Liver (tissue), 3 donors: ENCODE measurements at regions not wholly inside any gene's neighbourhood (a gene's known extent, or its start where the extent isn't known, plus 50 kb on each side); places are given as distances from the start of the nearest gene placed in this dataset.

Experiments
- GABPA ChIP-seq, 2 donors: IDR thresholded peaks in 1 of 2; conservative IDR thresholded peaks in 1 of 2; 2 replicates each; pipeline ENCODE4 v1.6.1; 2016; ENCODE audit warnings: antibody characterized with exemption in 2 of 2, mild to moderate bottlenecking in 1 of 2, moderate library complexity in 1 of 2
- RAD21 ChIP-seq, 2 donors: IDR thresholded peaks; 2 replicates each; pipeline ENCODE4 v1.6.1; 2016; ENCODE audit warnings: antibody characterized with exemption in 2 of 2, mild to moderate bottlenecking in 2 of 2
- RXRA ChIP-seq, 2 donors: IDR thresholded peaks; 2 replicates each; pipeline ENCODE4 v1.6.1; 2017 to 2018; ENCODE audit warnings: antibody characterized with exemption in 2 of 2, mild to moderate bottlenecking in 1 of 2
- SP1 ChIP-seq: IDR thresholded peaks from 2 replicates; pipeline ENCODE4 v1.6.1; 2018; ENCODE audit warnings: antibody characterized with exemption, mild to moderate bottlenecking
- TAF1 ChIP-seq: conservative IDR thresholded peaks from 2 replicates; pipeline ENCODE4 v1.6.1; 2016; ENCODE audit warnings: antibody characterized with exemption, mild to moderate bottlenecking
- TF ChIP-seq, protein P1 (sequence below): fragments of 150-350 bp; IDR thresholded peaks from 2 replicates; pipeline ENCODE4 v1.5.1; 2017; ENCODE audit warnings: improper control_type of control experiment, low read depth, low read length; ENCODE audit not compliant: missing input control
- TF ChIP-seq, protein P2 (sequence below): IDR thresholded peaks from 2 replicates; pipeline ENCODE4 v1.6.1; 2016; ENCODE audit warnings: antibody characterized with exemption
- donor health status: healthy.
- donor health status: healthy.

DNA sequence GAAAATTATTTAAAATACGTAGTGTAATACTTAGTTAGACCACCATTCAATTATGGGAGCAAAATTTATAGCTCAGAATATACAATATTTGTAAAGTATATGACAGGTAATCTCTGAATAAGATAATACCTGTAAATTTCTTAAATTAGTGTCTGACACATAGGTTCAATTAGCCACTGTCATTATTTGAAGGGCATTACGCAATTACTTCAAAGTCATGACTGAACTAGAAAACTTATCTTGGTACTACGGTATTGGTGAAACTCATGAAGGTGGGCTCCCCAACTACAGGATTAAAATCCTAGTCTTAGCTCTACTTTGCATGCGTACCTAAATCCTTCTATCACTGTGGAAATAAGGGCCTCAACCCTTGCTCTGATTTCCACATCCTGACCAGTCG is 860.7 kb downstream of the PCDH19 start:
- TF ChIP-seq, protein P1, sequence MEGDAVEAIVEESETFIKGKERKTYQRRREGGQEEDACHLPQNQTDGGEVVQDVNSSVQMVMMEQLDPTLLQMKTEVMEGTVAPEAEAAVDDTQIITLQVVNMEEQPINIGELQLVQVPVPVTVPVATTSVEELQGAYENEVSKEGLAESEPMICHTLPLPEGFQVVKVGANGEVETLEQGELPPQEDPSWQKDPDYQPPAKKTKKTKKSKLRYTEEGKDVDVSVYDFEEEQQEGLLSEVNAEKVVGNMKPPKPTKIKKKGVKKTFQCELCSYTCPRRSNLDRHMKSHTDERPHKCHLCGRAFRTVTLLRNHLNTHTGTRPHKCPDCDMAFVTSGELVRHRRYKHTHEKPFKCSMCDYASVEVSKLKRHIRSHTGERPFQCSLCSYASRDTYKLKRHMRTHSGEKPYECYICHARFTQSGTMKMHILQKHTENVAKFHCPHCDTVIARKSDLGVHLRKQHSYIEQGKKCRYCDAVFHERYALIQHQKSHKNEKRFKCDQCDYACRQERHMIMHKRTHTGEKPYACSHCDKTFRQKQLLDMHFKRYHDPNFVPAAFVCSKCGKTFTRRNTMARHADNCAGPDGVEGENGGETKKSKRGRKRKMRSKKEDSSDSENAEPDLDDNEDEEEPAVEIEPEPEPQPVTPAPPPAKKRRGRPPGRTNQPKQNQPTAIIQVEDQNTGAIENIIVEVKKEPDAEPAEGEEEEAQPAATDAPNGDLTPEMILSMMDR = no peak
- TF ChIP-seq TAF1 (no peak), RXRA (IDR thresholded peaks at IDR 0.05) (no peak), RAD21 (IDR thresholded peaks at IDR 0.05) (no peak), GABPA (IDR thresholded peaks at IDR 0.05 in 1 of 2, conservative IDR thresholded peaks at IDR 0.05 in 1 of 2) (no peak), SP1 (no peak)
- TF ChIP-seq, protein P2, sequence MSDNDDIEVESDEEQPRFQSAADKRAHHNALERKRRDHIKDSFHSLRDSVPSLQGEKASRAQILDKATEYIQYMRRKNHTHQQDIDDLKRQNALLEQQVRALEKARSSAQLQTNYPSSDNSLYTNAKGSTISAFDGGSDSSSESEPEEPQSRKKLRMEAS = no peak
